Mammary epithelial cell (primary cell): ENCODE measurements at regions not wholly inside any gene's neighbourhood (a gene's known extent, or its start where the extent isn't known, plus 50 kb on each side); places are given as distances from the start of the nearest gene placed in this dataset.

Experiments
- EZH2 ChIP-seq: IDR thresholded peaks from 2 replicates; pipeline ENCODE4 v1.6.1; 2012; ENCODE audit warnings: low read length, inconsistent platforms, borderline replicate concordance
- TF ChIP-seq, protein P1 (sequence below), 2 donors: IDR thresholded peaks in 1 of 2; conservative IDR thresholded peaks in 1 of 2; 2 replicates each; pipeline ENCODE4 v1.5.1; 2011 to 2012; ENCODE audit warnings: inconsistent platforms in 2 of 2, low read length in 2 of 2, mild to moderate bottlenecking in 2 of 2, control low read depth in 1 of 2, low read depth in 1 of 2; ENCODE audit not compliant: insufficient read depth in 1 of 2; ENCODE audit errors: extremely low read depth in 1 of 2

DNA sequence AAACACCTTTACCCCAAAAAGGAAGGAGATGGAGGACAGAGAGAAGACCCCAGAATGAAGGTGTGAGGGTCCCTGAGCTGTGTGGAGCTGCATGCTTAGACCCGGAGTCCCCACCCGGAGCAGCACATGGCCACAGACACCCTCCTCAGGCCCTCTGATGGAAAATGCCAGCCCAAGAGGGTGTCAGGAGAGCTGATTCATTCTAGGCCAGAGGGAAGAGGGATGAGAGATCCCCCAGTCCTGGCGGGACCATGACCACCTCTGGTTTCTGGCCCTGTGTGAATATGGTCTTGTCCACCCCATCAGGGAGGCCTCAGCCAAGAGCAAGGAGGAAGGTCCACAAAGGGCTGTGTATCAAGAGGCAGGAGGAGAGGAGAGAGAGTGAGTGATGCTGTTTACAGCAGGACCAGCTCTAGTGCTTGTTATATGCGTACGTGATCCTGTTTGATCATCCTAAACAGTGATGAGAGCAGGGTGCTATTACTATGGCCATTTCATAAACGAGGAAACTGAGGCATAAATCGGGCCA lies 186.6 kb upstream of the HAAO start:
- TF ChIP-seq, protein P1, sequence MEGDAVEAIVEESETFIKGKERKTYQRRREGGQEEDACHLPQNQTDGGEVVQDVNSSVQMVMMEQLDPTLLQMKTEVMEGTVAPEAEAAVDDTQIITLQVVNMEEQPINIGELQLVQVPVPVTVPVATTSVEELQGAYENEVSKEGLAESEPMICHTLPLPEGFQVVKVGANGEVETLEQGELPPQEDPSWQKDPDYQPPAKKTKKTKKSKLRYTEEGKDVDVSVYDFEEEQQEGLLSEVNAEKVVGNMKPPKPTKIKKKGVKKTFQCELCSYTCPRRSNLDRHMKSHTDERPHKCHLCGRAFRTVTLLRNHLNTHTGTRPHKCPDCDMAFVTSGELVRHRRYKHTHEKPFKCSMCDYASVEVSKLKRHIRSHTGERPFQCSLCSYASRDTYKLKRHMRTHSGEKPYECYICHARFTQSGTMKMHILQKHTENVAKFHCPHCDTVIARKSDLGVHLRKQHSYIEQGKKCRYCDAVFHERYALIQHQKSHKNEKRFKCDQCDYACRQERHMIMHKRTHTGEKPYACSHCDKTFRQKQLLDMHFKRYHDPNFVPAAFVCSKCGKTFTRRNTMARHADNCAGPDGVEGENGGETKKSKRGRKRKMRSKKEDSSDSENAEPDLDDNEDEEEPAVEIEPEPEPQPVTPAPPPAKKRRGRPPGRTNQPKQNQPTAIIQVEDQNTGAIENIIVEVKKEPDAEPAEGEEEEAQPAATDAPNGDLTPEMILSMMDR (conservative IDR thresholded peaks at IDR 0.05 in 1 of 2, IDR thresholded peaks at IDR 0.05 in 1 of 2; ENCODE audit: extremely low read depth in 1 of 2, insufficient read depth in 1 of 2, low read depth in 1 of 2, low read length in 2 of 2), result no peak
- TF ChIP-seq EZH2, result no peak
